SW480 (cell line): ENCODE measurements at regions not wholly inside any gene's neighbourhood (a gene's known extent, or its start where the extent isn't known, plus 50 kb on each side); places are given as distances from the start of the nearest gene placed in this dataset.
"Not testable (repeated sequence)": the region's sequence is repeated elsewhere in the genome, so short reads cannot be mapped to it uniquely, and the experiment has no call there.

Experiments used
- DNase-seq: peaks from one replicate; pipeline ENCODE4 v3.0.0-alpha.2; 2016; ENCODE audit warnings: low spot score

- DNase-seq, result no peak
Observed at GRCh38 chr9:21533597-21533996, 51.5 kb upstream of the IFNE start.

- DNase-seq, result no peak
Observed at GRCh38 chr9:21535396-21535795, 53.3 kb upstream of the IFNE start.

DNA sequence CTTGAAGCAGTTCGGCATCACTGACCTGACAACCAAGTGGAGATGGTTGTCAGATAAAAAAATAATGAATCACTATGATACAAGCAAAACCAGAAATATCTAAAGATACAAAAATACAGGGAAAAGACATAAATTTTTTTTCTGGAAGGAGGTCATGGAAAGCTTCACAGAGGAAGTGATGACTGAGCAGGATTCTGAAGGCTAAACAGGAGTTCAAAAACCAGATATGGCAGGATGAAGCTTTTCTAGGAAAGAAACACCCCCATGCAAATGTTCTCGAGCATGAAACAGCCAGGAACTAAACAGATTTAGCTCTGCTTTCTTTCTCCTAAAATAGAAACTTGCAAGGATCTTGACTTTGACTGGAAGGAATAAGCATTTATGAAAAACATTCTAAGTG is 60.7 kb upstream of the IFNE start:
- no peak for DNase-seq

GRCh38 chr9:21543187-21543586 is 61.1 kb upstream of the IFNE start:
- DNase-seq, result no peak

GRCh38 chr9:21543816-21544215 is 61.7 kb upstream of the IFNE start:
- DNase-seq, result not testable (repeated sequence)

DNA sequence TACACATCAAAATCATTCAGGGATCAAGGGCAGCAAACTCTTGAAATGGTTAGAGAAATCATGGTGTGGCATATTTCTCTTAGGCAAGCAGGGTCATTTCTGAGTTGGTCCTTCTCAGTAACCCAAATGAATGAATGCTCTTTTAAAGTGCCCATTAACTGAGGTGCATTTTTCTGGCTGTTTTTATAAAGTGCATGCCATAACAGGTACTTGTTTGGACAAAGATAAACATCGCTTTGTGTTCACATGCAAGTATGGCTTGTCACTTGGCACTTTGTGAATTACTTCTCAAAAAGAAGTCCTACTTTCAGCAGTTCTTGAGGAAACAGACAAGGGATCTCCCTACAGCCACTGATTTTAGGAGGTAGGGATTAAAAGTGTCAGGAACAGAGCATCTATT is 64.8 kb upstream of the IFNE start:
- DNase-seq, result no peak

GRCh38 chr9:21549251-21549765 is 67.2 kb upstream of the IFNE start:
- no peak for DNase-seq

DNA sequence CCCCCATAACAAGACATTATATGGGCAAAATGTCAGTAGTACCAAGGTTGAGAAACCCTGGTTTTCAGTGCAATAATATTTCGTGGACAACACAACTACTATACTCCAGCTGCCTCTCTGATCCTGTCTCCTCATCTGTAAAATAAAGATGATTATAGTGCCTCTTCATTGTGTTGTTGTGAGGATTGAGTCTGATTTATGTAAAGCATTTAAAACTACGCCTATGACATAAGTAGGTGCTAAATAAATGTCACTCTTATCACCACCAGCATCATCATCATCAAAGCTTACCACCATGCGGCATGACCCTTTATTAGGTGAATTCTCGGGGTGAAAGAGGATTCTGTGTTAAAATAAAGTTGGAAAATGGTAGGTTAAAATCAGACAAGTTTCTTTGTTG is 67.8 kb upstream of the IFNE start:
- no peak for DNase-seq

GRCh38 chr9:21550392-21550791 is 68.3 kb upstream of the IFNE start:
- DNase-seq, result no peak

DNA sequence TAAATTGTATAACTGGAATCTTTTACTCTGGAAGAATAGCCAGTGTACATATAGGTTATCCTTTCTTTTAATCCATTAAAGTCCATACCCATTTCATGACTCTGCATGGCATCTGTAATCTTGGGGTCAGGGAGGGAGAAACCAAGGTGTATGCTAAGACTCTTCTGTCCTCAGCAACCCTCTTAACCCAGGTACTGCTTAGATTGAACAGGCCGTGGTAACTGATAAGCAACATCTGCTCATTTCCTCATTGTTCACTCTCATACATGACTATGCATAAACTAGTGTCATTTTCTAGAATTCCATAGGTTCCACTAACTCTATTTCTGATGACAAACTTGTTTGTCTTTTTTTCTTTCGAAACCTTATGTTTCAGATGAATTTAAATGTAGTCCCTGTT is 69.3 kb upstream of the IFNE start:
- DNase-seq, result no peak

GRCh38 chr9:21552244-21553170 is 70.4 kb upstream of the IFNE start:
- no peak for DNase-seq

DNA sequence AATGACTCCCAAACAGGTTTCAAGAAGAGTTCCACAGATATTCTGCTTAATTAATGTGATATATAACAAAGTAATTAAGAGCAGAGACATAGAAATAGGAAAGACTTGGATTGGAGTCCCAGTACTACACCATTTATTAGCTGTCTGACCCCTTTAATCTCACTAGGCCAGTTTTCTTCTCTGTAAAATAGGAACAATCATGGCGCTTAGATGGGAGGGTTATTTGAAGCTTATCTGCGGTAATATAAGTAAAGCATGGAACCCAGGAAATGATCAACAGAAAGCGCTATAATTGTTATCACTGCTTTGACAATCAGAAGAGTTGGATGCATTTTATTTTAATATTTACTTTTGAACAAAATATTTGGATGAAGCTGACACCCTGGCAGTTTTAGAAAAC is 71.3 kb upstream of the IFNE start:
- no peak for DNase-seq

- no peak for DNase-seq
Observed at GRCh38 chr9:21554813-21555212, 72.7 kb upstream of the IFNE start.

DNA sequence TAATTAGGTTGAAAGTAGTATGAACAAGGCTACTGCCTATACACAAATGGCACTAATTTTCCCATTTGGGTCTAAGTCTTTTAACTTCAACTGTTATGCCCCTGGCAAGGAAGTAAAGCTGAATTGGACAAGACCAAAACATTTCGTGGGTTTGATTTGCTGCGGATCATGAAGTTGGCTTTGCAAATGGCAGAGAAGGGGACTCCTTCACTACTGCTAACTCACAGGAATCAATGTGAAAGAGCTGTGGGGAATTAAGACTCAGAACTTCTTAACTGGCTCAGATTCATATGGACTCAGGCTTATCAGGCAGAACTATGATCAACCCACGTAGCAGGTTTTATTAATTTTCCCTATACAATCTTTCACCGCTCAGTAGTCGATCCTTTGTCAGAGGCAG is 73.8 kb upstream of the IFNE start:
- no peak for DNase-seq

GRCh38 chr9:21556581-21557427 is 74.7 kb upstream of the IFNE start:
- DNase-seq, result no peak

GRCh38 chr9:21557428-21557768 is 75.3 kb upstream of the IFNE start:
- no peak for DNase-seq

- DNase-seq, result no peak
Observed at GRCh38 chr9:21558079-21558478, 76.0 kb upstream of the IFNE start.

DNA sequence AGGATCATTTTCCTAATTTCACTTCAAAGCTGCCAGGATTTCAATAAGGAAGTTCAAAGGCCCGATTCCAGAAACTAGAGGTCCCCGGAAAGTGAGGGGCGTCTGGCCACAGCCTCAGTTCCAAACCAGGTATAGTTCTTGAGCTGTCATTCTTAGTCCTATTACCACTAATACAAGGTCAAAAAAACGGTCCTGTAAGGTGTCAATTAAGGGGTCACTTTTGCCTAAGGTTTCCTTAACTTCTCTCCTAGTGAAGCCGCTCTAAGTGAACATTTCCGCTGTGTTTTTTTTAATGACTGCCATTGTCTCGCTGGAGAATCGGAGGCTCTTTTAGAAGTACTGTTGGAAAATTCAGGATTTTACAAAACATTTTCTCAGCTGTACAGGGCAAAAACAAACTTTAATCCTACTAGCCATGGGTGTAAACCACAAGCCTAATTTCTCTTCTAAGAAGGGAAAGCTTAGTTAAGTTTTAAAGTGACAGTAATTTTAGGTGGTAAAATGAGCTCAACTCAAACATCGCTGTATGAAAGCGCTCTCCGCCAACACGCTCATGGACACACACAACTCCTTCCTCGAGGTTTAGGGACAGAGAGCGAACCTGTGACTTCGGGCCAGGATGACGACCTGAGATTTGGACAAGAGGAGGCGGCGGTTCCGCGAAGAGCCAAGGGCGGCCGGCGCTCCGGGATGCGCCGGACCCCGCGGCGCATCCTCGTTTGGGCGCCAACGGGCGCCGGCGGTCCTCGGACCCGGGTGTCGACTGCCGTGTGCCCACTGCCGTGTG is 76.7 kb upstream of the IFNE start:
- DNase-seq, result peak; percentile 56

- DNase-seq, result peak; percentile 75
Observed at GRCh38 chr9:21559402-21560280, 77.5 kb upstream of the IFNE start.

GRCh38 chr9:21560281-21560745 is 78.2 kb upstream of the IFNE start:
- DNase-seq, result peak; percentile 4

DNA sequence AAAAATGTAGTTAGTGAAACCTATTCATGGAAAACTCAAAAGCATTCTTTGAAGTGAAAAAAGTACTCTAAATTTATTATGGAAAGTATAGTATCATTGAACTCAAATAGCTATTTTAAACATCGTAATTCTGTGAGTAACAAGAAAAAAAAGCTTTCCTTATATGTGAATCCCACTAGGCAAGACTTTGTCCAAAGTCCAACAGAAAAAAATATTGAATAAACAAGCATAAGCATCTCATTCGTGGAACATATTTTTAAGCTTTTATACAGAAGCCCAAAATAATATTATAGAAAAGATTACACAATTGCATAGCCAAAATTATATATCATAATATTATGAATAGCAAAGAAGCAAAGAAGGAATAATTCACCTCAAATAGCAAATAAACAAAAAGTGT is 79.4 kb upstream of the IFNE start:
- DNase-seq, result no peak
